IMR-90 (cell line): ENCODE measurements at regions not wholly inside any gene's neighbourhood (a gene's known extent, or its start where the extent isn't known, plus 50 kb on each side); places are given as distances from the start of the nearest gene placed in this dataset.

Experiments used
- CEBPB ChIP-seq: IDR thresholded peaks from 2 replicates; pipeline ENCODE4 v1.6.1; 2012; ENCODE audit warnings: low read depth, low read length, improper control_type of control experiment
- SMC3 ChIP-seq: fragments of 150-350 bp; IDR thresholded peaks from 2 replicates; pipeline ENCODE4 v1.6.1; 2016; ENCODE audit warnings: low read depth, mild to moderate bottlenecking, antibody characterized with exemption, low read length, moderate library complexity
- TF ChIP-seq, protein P1 (sequence below): conservative IDR thresholded peaks from 2 replicates; pipeline ENCODE4 v1.5.1; 2012; ENCODE audit warnings: mild to moderate bottlenecking, low read depth, low read length, improper control_type of control experiment

DNA sequence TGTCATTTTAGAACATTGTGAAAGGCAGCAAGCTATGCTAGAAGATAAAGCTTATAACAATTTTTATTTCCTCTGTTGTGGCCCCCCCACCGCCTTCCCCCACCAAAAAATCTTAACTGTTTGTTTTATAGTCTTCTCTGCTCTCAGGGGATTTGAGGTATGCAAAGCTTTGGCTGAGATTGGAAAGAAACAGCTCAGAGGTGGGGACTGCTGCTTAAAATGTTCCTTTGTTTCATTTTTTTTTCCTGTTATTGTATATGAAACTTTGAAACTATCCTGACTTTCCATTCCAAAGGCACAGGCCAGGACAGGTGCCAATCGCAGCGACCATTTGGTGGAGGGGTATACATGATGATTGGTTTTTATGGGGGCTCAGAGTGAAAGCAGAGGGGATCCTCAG is 114.7 kb upstream of the PHACTR1 start:
- TF ChIP-seq SMC3: no peak
- TF ChIP-seq, protein P1, sequence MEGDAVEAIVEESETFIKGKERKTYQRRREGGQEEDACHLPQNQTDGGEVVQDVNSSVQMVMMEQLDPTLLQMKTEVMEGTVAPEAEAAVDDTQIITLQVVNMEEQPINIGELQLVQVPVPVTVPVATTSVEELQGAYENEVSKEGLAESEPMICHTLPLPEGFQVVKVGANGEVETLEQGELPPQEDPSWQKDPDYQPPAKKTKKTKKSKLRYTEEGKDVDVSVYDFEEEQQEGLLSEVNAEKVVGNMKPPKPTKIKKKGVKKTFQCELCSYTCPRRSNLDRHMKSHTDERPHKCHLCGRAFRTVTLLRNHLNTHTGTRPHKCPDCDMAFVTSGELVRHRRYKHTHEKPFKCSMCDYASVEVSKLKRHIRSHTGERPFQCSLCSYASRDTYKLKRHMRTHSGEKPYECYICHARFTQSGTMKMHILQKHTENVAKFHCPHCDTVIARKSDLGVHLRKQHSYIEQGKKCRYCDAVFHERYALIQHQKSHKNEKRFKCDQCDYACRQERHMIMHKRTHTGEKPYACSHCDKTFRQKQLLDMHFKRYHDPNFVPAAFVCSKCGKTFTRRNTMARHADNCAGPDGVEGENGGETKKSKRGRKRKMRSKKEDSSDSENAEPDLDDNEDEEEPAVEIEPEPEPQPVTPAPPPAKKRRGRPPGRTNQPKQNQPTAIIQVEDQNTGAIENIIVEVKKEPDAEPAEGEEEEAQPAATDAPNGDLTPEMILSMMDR: no peak
- no peak for TF ChIP-seq CEBPB
